NCI-H526 treated with DMSO at 0.1 percent for 48 hours (cell line): ENCODE measurements at regions not wholly inside any gene's neighbourhood (a gene's known extent, or its start where the extent isn't known, plus 50 kb on each side); places are given as distances from the start of the nearest gene placed in this dataset.

Source experiments
- DNase-seq: peaks from one replicate; lab custom pipeline; 2025; lab: John Stamatoyannopoulos, UW

DNA sequence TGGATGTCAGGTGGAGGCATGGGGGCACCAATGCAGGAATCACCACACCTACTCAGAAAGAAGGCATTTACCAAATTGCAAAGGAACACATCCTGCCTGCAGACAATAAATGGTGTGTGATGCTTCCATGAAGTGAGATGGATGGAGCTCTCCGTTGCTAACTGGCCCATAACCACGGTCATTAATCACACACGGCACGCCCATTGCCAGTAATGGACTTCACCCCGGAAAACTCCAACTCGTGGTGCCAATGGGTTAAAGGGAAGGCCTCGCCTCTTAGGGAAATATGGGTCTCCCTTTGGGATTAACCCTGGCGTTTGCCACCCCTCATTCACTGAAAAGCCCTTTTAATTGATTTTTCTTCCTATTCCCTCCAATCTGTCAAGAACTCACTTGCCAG is 443.1 kb upstream of the DAB1 start:
- no peak for DNase-seq

- DNase-seq, result no peak
Observed at GRCh38 chr1:57860931-57861565, 437.2 kb upstream of the DAB1 start.

DNA sequence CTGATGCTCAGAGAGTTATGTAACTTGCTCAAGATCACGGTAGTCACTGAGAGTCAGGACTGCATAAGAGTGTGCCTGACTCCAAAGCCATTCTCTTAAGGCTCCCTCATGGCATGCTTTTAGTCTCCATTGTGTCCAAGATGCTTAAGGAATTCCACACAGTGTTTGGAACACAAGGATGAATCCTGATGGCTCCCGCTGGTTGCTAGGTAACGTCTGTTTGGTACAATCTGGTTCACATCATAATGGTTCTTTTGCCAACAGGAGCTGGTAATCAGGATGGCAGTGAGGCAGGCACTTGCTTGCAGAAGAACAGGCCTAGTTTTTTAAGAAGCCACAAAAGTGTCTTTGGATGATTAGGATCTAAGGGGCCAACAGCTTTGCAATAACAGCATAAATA is 436.5 kb upstream of the DAB1 start:
- no peak for DNase-seq

DNA sequence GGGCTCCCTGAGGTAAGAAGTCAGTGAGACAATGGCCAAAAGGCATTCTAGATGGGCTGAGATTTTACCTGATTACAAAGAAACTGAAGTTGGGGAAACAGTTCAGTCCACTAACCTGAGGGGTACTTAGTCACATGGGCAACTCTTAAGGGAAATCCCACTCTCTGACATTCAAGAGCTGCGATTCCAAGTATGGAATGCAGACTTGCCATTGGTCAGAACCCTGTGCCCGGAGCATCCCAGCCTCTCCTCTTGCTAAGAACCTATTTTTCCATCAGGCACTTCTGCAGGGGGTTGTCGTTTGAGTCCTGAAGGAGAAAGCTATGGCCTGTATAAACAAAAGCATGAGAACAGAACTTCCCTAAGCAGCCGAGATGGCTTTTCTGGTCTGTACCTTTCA is 434.9 kb upstream of the DAB1 start:
- DNase-seq, result no peak

GRCh38 chr1:57857809-57858208 is 433.9 kb upstream of the DAB1 start:
- DNase-seq, result no peak

- DNase-seq, result no peak
Observed at GRCh38 chr1:57854436-57854835, 430.6 kb upstream of the DAB1 start.

DNA sequence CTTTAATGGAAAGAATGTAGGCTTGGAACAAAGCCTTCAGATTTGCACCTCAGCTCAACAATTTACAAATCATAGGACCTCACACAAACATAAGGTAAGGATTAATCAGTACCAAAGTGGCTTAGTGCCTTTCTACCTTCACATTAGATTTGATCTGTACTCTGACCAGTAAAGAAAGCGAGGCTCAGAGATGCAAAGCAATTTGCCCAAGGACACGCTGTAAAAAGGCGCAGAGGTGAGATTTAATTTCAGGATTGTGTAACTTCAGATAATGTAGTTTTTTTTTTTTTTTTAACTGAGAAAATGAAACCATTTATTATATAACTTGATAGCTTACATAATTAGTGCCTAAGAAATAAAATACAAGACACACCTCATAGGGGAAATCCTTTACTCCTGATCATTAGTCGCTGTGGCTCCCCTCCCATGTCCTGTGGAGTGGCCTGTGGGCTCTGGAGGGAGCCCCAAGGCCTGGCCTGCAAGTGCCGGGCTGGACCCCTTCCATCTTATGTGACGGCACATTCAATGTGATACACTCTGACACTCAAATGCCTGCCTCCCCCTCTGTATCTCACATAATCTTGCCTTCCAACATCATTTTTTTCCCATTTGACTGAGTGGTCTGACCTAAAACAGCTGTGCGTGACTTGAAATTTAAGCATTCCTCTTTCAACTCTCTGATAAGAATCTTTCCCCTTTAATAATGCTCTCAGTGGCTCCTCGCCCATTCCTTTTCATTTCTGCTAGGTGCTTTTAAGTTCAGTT is 426.5 kb upstream of the DAB1 start:
- no peak for DNase-seq

DNA sequence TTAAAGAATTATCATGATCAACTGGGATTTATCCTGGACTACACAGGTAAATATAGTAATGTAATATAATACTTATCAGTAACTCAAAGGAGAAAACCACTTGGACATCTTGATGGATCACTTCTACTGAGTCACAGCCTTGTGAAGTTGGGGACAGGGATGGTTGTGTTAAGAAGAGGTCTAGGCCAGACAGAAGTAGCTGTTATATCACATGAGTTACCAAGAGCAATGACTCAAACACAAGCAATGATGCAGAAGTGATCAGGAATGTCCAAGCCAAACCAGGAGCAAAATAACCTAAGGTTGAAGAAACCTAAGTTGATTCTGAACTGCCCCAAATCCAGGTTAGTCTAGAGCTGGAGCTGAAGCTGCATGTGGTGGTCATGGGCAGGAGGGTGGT is 424.5 kb upstream of the DAB1 start:
- DNase-seq, result no peak

DNA sequence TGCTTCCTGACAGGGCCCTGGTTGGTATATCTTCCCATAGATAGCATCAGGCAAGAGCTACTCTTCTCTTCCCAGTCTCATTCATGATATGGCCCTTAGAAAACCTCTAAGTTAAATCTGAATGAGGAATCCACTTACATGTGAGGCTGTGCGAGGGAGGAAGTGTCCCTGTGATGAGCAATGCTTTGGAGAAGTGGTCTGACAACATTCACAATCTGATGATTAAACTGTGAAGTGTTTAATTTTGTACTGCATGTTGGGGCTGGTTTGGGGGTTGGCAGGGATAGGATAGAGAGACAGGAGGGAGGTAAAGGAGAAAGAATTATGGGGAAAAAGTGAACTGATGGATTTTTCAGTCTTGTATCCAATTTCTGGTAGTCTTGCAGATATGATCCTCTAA is 421.2 kb upstream of the DAB1 start:
- DNase-seq, result no peak

- DNase-seq, result no peak
Observed at GRCh38 chr1:57844382-57844980, 420.6 kb upstream of the DAB1 start.

DNA sequence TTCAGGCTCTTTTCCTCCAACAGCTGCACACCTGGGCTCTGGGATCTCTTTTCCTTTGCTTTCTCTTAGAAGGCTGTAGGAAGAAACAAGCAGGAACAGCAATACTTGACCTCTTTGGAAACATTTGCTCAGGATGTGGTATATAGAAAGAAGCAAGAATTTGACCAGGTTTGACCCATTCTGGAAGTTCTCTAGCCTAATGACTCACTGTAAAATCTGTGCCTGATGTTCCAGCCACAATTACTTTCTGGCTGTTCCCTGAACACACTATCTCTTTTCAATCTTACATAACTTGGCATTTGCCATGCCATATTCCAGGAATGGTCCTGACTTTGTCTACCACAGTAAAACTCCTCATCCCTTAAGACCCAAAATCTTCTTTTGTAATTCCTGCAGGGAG is 419.9 kb upstream of the DAB1 start:
- DNase-seq, result no peak

- no peak for DNase-seq
Observed at GRCh38 chr1:57839526-57839925, 415.7 kb upstream of the DAB1 start.

DNA sequence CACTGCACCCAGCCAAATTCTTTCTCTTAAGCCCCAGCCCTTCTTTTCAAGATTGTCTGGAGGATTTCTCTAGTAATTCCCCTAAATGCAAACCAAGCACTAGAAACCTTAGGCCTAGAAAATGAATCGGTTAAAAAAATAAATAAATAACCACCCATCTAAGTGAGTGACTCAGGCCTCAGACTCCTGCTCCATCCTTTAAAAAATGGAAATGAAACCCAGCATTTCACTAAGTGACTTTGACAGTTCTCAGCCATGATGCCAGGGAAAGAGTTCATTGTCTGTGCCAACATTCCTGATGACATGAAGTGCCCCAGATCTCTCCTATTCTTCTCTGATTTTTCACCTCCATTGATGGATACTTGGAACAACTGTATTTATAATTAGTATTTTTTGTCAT is 415.2 kb upstream of the DAB1 start:
- no peak for DNase-seq

DNA sequence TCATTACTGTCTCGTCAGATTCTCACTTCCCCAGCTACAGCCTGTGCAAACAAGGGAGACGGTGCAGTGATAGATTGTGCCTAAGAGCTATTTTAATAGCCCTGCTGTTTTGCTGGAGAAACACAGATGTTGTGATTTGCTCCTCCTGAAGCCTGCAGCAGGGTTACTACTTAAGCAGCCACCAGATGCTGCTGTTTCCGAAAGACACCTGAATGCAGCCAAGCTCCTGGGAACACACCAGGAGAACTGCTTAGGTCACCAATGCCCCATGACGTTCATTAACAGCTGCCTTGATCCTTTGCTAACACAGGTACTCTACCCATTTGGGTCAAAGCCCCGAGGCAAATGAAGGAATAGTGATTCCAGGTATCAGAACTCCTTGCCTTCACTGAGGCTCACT is 411.8 kb upstream of the DAB1 start:
- DNase-seq, result no peak

DNA sequence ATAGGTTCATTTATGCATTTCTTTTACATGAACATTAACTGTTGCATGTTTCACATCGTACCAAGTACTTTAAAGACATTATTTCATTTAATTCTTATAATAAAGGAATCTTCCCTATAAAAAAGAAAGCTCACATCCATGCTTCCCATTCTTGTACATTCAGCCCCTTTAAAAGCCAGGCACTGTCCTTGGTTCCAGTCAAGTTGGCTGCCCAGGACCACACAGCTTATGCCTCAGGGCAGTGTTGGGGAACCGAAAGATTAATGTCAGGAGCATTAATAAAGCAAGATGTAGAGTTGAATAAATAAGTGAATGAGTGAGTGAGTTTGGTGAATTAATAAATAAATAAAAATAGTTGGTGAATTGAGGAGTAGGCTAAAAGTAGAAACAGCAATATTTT is 409.4 kb upstream of the DAB1 start:
- no peak for DNase-seq

GRCh38 chr1:57832612-57833011 is 408.8 kb upstream of the DAB1 start:
- no peak for DNase-seq

DNA sequence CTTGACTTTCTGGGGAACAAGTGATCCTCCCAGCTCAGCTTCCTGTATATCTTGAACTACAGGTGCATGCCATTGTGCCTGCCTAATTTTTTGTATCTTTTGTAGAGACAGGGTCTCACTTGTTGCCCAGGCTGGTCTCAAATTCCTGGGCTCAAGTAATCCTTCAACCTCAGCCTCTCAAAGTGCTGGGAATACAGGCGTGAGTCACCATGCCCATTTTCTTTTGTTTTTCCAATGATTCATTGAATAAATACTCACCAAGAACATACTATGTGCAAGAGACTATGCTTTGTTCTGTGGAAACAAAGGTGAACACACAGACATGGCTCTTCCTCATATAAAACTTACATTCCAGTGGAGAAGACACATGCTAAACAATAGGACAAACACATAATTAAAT is 407.8 kb upstream of the DAB1 start:
- DNase-seq, result no peak

GRCh38 chr1:57826535-57826934 is 402.7 kb upstream of the DAB1 start:
- DNase-seq, result no peak

DNA sequence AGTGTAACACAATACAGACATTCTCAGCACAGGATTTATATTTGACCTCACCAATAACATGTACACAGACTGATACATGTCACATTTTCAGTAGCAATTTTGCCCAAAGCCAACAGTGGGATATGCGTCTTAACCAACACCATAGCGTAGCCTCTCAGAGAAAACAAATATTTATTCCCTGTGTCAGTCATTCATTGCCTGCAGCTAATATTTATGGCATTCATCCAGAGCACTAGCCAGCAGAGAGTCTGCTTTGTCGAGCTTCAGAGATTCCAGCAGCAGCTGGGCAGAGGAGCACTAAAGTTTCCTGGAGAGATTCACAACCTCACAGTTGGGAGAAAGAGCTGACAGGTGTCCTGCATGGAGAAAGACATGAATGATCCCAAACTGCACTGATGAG is 400.7 kb upstream of the DAB1 start:
- no peak for DNase-seq

DNA sequence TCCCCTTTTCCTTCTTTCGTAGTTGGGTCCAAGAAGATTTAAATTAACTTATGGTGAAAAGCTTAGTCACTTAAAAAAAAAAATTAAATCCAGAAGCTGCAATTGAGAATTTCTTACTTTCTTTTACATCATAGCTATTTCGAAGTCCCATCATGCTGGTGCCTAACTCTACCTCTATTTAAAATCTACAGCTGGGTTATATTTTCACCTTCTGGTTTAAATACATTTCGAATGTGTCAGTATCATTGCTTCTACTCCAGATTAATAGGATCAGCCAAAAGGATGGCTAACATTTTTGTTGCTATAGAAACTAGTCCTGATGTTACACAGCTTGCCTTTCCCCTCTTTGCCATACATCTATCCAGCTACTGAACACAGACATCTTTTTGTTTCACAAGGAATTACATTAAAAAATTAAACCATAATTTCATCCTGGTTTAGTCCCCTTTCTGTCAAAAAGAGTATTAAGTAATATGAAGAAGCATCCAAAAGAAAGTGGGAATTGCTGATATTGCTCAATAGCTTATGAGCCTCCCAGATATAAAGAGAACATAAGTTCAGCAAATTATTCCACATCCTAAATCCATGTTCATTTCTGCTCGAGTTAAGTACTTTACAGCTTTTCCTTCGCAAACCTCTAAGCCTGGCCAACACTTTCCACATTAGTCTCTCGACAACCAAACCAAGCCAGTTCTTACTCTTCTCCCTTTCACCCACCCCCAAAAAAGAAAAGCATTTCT is 396.7 kb upstream of the DAB1 start:
- no peak for DNase-seq

DNA sequence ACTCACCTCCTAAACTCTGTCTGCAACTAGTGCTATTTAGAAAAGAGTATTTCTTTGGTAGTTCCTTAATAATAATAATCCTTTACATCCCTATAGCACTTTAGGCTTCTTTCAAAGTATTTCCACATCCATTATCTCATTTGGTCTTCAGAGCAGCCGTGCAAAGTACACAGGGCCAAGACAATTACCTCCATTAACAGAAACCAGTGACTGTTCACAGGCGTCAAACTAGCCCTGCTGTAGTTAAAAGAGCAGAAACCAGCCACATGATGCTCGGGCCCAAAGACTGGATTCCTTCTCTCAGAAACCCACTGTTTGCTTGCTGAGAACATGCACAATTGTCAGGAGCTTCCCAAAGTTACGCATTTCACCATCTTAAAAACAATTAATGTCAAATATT is 396.0 kb upstream of the DAB1 start:
- no peak for DNase-seq

DNA sequence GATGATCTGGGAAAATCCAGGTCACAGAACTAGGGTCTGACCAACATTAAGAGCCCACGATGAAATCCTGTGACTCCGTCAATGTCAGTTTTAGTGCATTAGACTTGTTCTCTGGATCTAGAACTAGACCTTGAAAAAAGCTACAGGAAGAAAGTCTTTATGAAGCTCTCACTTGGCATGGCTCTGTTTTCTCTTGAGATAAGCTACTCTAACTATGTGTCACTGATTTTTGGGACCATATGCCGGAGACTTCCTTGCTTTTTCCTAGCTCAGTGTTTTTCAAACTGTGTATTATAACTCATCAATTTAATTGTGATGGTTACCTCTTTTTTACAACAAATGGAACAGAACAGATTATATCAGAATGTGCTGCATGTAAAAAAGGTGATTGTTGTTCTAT is 379.7 kb upstream of the DAB1 start:
- no peak for DNase-seq

- no peak for DNase-seq
Observed at GRCh38 chr1:57800376-57800775, 376.5 kb upstream of the DAB1 start.
